ENCODE measurements at regions not wholly inside any gene's neighbourhood (a gene's known extent, or its start where the extent isn't known, plus 50 kb on each side); places are given as distances from the start of the nearest gene placed in this dataset.

DNA sequence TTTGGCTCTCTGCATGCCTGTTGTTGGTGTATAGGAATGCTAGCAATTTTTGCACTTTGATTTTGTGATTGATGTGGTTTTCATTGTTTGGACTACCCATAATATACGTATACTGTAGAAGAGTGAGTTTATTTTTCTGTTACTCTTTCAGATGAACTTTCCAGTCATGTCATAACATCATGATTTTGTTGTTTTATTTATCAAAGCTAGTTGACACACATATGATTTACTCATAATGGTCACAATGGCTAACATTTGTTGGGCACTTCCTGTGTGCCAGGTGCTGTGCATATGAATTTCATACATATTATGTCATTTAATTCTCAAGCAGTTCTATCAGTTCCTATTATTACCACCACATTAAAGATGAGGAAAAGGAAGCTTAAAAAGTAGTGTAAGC is 98.1 kb upstream of the GUCA2B start:
- TF ChIP-seq SP1 (IDR thresholded peaks at IDR 0.05; ENCODE audit: low read depth): no peak
- TF ChIP-seq POLR2AphosphoS5 (IDR thresholded peaks at IDR 0.05; ENCODE audit: low read depth, low read length): no peak
- TF ChIP-seq CTCF (IDR thresholded peaks at IDR 0.05 in 2 of 3, conservative IDR thresholded peaks at IDR 0.05 in 1 of 3; ENCODE audit: borderline replicate concordance in 1 of 3, insufficient read depth in 1 of 3, low read depth in 2 of 3, low read length in 2 of 3): no peak
- TF ChIP-seq EZH2 (IDR thresholded peaks at IDR 0.05): no peak
- TF ChIP-seq EGR1 (IDR thresholded peaks at IDR 0.05; ENCODE audit: low read depth): no peak
- no peak for TF ChIP-seq RAD21 (IDR thresholded peaks at IDR 0.05; ENCODE audit: low read depth)
- TF ChIP-seq, protein P1, sequence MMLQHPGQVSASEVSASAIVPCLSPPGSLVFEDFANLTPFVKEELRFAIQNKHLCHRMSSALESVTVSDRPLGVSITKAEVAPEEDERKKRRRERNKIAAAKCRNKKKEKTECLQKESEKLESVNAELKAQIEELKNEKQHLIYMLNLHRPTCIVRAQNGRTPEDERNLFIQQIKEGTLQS (IDR thresholded peaks at IDR 0.05): no peak
- no peak for TF ChIP-seq POLR2A (IDR thresholded peaks at IDR 0.05; ENCODE audit: borderline replicate concordance, extremely low read depth, insufficient read depth, insufficient read length)
- no peak for TF ChIP-seq CEBPB (IDR thresholded peaks at IDR 0.05; ENCODE audit: low read depth)
- no peak for TF ChIP-seq ZNF274 (IDR thresholded peaks at IDR 0.05; ENCODE audit: low read depth, low read length)
- TF ChIP-seq, protein P2, sequence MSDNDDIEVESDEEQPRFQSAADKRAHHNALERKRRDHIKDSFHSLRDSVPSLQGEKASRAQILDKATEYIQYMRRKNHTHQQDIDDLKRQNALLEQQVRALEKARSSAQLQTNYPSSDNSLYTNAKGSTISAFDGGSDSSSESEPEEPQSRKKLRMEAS (IDR thresholded peaks at IDR 0.05): no peak
